Upper lobe of left lung (tissue), 4 donors: ENCODE measurements at regions not wholly inside any gene's neighbourhood (a gene's known extent, or its start where the extent isn't known, plus 50 kb on each side); places are given as distances from the start of the nearest gene placed in this dataset.

Source experiments
- CTCF ChIP-seq, 6 experiments: fragments of 450-650 bp in 4 of 6; fragments of 200-600 bp in 2 of 6; sonication (generic) in 2 of 6; IDR thresholded peaks; one replicate each; pipeline ENCODE4 v1.5.1; 2016 to 2019; ENCODE audit warnings: antibody characterized with exemption in 6 of 6
- EP300 ChIP-seq, 4 donors: sonication (generic); formaldehyde crosslinking; IDR thresholded peaks; one replicate each; pipeline ENCODE4 v1.5.1; 2017; ENCODE audit warnings: antibody characterized with exemption in 4 of 4, control low read depth in 2 of 4
- POLR2A ChIP-seq, 4 donors: fragments of 450-650 bp; IDR thresholded peaks; one replicate each; pipeline ENCODE4 v1.5.1; 2016 to 2017; ENCODE audit warnings: antibody characterized with exemption in 4 of 4, mild to moderate bottlenecking in 2 of 4
- POLR2AphosphoS5 ChIP-seq, 2 donors: sonication (generic); formaldehyde crosslinking; IDR thresholded peaks; one replicate each; pipeline ENCODE4 v1.5.1; 2017; ENCODE audit warnings: antibody characterized with exemption in 2 of 2

- TF ChIP-seq CTCF (IDR thresholded peaks at IDR 0.05): no peak
- TF ChIP-seq POLR2A (IDR thresholded peaks at IDR 0.05): no peak
- no peak for TF ChIP-seq POLR2AphosphoS5 (IDR thresholded peaks at IDR 0.05)
- no peak for TF ChIP-seq EP300 (IDR thresholded peaks at IDR 0.05)
These were observed 113.1 kb upstream of the GRIK3 start for GRCh38 chr1:37147392-37147831.
